Epithelial cell of esophagus (primary cell): ENCODE measurements at regions not wholly inside any gene's neighbourhood (a gene's known extent, or its start where the extent isn't known, plus 50 kb on each side); places are given as distances from the start of the nearest gene placed in this dataset.

Source experiments
- DNase-seq: peaks from one replicate; pipeline ENCODE4 v3.0.0; 2010; ENCODE audit warnings: low read depth
- H3K4me3 ChIP-seq: 2 replicates; pipeline ENCODE4 v1.5.1; 2011; ENCODE audit warnings: mild to moderate bottlenecking, low read length, control low read depth
- CTCF ChIP-seq: IDR thresholded peaks from 2 replicates; pipeline ENCODE4 v1.5.1; 2011; ENCODE audit warnings: low read depth, mild to moderate bottlenecking, low read length, control low read depth, inconsistent platforms; ENCODE audit not compliant: insufficient read depth; ENCODE audit errors: missing control alignments

- no peak for TF ChIP-seq CTCF
- no peak for DNase-seq
- no peak overlapping the region for H3K4me3 ChIP-seq
Measured at GRCh38 chr11:121777056-121777455, 324.3 kb upstream of the SORL1-AS1 start.

- TF ChIP-seq CTCF = no peak
- no peak overlapping the region for H3K4me3 ChIP-seq
- DNase-seq = no peak
Measured at GRCh38 chr11:121775276-121775675, 322.5 kb upstream of the SORL1-AS1 start.

GRCh38 chr11:121773076-121773475 lies 320.3 kb upstream of the SORL1-AS1 start:
- no peak for DNase-seq
- no peak for TF ChIP-seq CTCF
- no peak overlapping the region for H3K4me3 ChIP-seq

GRCh38 chr11:121770939-121771595 lies 318.3 kb upstream of the SORL1-AS1 start:
- TF ChIP-seq CTCF = no peak

GRCh38 chr11:121769191-121769590 lies 316.4 kb upstream of the SORL1-AS1 start:
- H3K4me3 ChIP-seq = no peak overlapping the region
- no peak for TF ChIP-seq CTCF
- no peak for DNase-seq

More at GRCh38 chr11:121770939-121771595, 318.3 kb upstream of the SORL1-AS1 start:
- DNase-seq = no peak
- no peak overlapping the region for H3K4me3 ChIP-seq

- DNase-seq = peak; percentile 60
- TF ChIP-seq CTCF = no peak
- H3K4me3 ChIP-seq = no peak overlapping the region
Measured at GRCh38 chr11:121767433-121767832, 314.7 kb upstream of the SORL1-AS1 start.

GRCh38 chr11:121766991-121767390 lies 314.2 kb upstream of the SORL1-AS1 start:
- no peak overlapping the region for H3K4me3 ChIP-seq
- TF ChIP-seq CTCF = no peak
- DNase-seq = no peak
